Spleen (tissue), 7 donors: ENCODE measurements at regions not wholly inside any gene's neighbourhood (a gene's known extent, or its start where the extent isn't known, plus 50 kb on each side); places are given as distances from the start of the nearest gene placed in this dataset.

ENCODE experiments used
- CTCF ChIP-seq, 11 experiments: fragments of 200-600 bp in 7 of 11; fragments of 450-650 bp in 4 of 11; sonication (generic) in 4 of 11; IDR thresholded peaks in 8 of 11; conservative IDR thresholded peaks in 3 of 11; 1 replicate in 7 of 11; 2 replicates in 4 of 11; pipeline versions ENCODE4 v1.4.0 to v1.8.0; 2016 to 2021; ENCODE audit warnings: antibody characterized with exemption in 11 of 11, inconsistent platforms in 4 of 11, mild to moderate bottlenecking in 1 of 11
- POLR2A ChIP-seq, 3 donors: fragments of 450-650 bp; IDR thresholded peaks; one replicate each; pipeline ENCODE4 v1.5.1; 2017; ENCODE audit warnings: antibody characterized with exemption in 3 of 3, mild to moderate bottlenecking in 1 of 3
- POLR2AphosphoS5 ChIP-seq, 3 donors: sonication (generic); formaldehyde crosslinking; IDR thresholded peaks; one replicate each; pipeline ENCODE4 v1.5.1; 2017; ENCODE audit warnings: antibody characterized with exemption in 3 of 3
- donor health status: DM: no; HTN: no; CAD: no; lungs with moderate emphysema.
- donor health status: DM: no; HTN: no; CAD: no.
- donor health status: DM: no; HTN: no; CAD: no.

- TF ChIP-seq CTCF (IDR thresholded peaks at IDR 0.05 in 8 of 11, conservative IDR thresholded peaks at IDR 0.05 in 3 of 11) (no peak), POLR2AphosphoS5 (IDR thresholded peaks at IDR 0.05) (no peak), POLR2A (IDR thresholded peaks at IDR 0.05) (no peak)
Measured at GRCh38 chr3:25044762-25045710, 383.0 kb upstream of the RARB start.
